Liver (tissue), 8 donors: ENCODE measurements at regions not wholly inside any gene's neighbourhood (a gene's known extent, or its start where the extent isn't known, plus 50 kb on each side); places are given as distances from the start of the nearest gene placed in this dataset.

Experiments
- DNase-seq: peaks from one replicate; pipeline ENCODE4 v3.0.0-alpha.2; 2017; ENCODE audit warnings: low spot score
- H3K27ac ChIP-seq, 2 donors: one replicate each; pipeline ENCODE4 v1.7.0; 2013; ENCODE audit warnings: inconsistent platforms in 2 of 2, low read length in 2 of 2, control low read depth in 1 of 2, low read depth in 1 of 2, mild to moderate bottlenecking in 1 of 2
- H3K27me3 ChIP-seq, 4 donors: one replicate each; pipeline versions ENCODE4 v1.6.1 to v1.7.0; 2013; ENCODE audit warnings: low read length in 3 of 4, inconsistent platforms in 1 of 4, mild to moderate bottlenecking in 1 of 4, moderate library complexity in 1 of 4; ENCODE audit not compliant: control insufficient read depth in 4 of 4, insufficient read depth in 4 of 4
- H3K36me3 ChIP-seq, 4 donors: one replicate each; pipeline versions ENCODE4 v1.6.1 to v1.7.0; 2013; ENCODE audit warnings: low read length in 3 of 4, mild to moderate bottlenecking in 3 of 4, low read depth in 1 of 4, moderate library complexity in 1 of 4; ENCODE audit not compliant: control insufficient read depth in 4 of 4, insufficient read depth in 3 of 4
- H3K4me1 ChIP-seq, 4 donors: one replicate each; pipeline versions ENCODE4 v1.6.1 to v1.7.0; 2013; ENCODE audit warnings: low read length in 3 of 4, mild to moderate bottlenecking in 3 of 4, moderate library complexity in 1 of 4; ENCODE audit not compliant: control insufficient read depth in 4 of 4, insufficient read depth in 4 of 4
- H3K4me3 ChIP-seq, 3 donors: one replicate each; pipeline versions ENCODE4 v1.6.1 to v1.7.0; 2013; ENCODE audit warnings: low read length in 3 of 3, control low read depth in 1 of 3, low read depth in 1 of 3, mild to moderate bottlenecking in 1 of 3
- H3K9ac ChIP-seq, 2 donors: one replicate each; pipeline ENCODE4 v1.7.0; 2013; ENCODE audit warnings: low read length in 2 of 2, mild to moderate bottlenecking in 2 of 2, moderate library complexity in 2 of 2, control low read depth in 1 of 2, low read depth in 1 of 2
- H3K9me3 ChIP-seq, 4 donors: one replicate each; pipeline versions ENCODE4 v1.6.1 to v1.7.0; 2013; ENCODE audit warnings: low read length in 3 of 4; ENCODE audit not compliant: control insufficient read depth in 4 of 4
- EGR1 ChIP-seq, 2 donors: IDR thresholded peaks; 2 replicates each; pipeline ENCODE4 v1.6.1; 2016 to 2018; ENCODE audit warnings: antibody characterized with exemption in 2 of 2, low read depth in 2 of 2
- FOXA1 ChIP-seq: IDR thresholded peaks from 2 replicates; pipeline ENCODE4 v1.6.1; 2016; ENCODE audit warnings: antibody characterized with exemption
- FOXA2 ChIP-seq: IDR thresholded peaks from 2 replicates; pipeline ENCODE4 v1.6.1; 2016; ENCODE audit warnings: antibody characterized with exemption
- GABPA ChIP-seq, 2 donors: IDR thresholded peaks in 1 of 2; conservative IDR thresholded peaks in 1 of 2; 2 replicates each; pipeline ENCODE4 v1.6.1; 2016; ENCODE audit warnings: antibody characterized with exemption in 2 of 2, mild to moderate bottlenecking in 1 of 2, moderate library complexity in 1 of 2
- HNF4A ChIP-seq, 2 donors: conservative IDR thresholded peaks; 2 replicates each; pipeline ENCODE4 v1.6.1; 2016; ENCODE audit warnings: antibody characterized with exemption in 2 of 2, mild to moderate bottlenecking in 2 of 2
- HNF4G ChIP-seq: IDR thresholded peaks from 2 replicates; pipeline ENCODE4 v1.6.1; 2016; ENCODE audit warnings: antibody characterized with exemption
- JUND ChIP-seq, 2 donors: IDR thresholded peaks; 2 replicates each; pipeline ENCODE4 v1.6.1; 2016; ENCODE audit warnings: antibody characterized with exemption in 2 of 2
- NR2F2 ChIP-seq: IDR thresholded peaks from 2 replicates; pipeline ENCODE4 v1.6.1; 2016; ENCODE audit warnings: antibody characterized with exemption
- RAD21 ChIP-seq, 2 donors: IDR thresholded peaks; 2 replicates each; pipeline ENCODE4 v1.6.1; 2016; ENCODE audit warnings: antibody characterized with exemption in 2 of 2, mild to moderate bottlenecking in 2 of 2
- RXRA ChIP-seq, 2 donors: IDR thresholded peaks; 2 replicates each; pipeline ENCODE4 v1.6.1; 2017 to 2018; ENCODE audit warnings: antibody characterized with exemption in 2 of 2, mild to moderate bottlenecking in 1 of 2
- TAF1 ChIP-seq: conservative IDR thresholded peaks from 2 replicates; pipeline ENCODE4 v1.6.1; 2016; ENCODE audit warnings: antibody characterized with exemption, mild to moderate bottlenecking
- YY1 ChIP-seq: IDR thresholded peaks from 2 replicates; pipeline ENCODE4 v1.6.1; 2016; ENCODE audit warnings: antibody characterized with exemption, mild to moderate bottlenecking
- WGBS: extraction: QIAGEN DNeasy Blood & Tissue Kit; methylation state at CpG from one replicate; pipeline ENCODE4 v1.1.7; 2013; 5-methylcytosine and 5-hydroxymethylcytosine counted together
- TF ChIP-seq, protein P1 (sequence below): IDR thresholded peaks from 2 replicates; pipeline ENCODE4 v1.6.1; 2016; ENCODE audit warnings: antibody characterized with exemption
- TF ChIP-seq, protein P2 (sequence below): fragments of 150-350 bp; IDR thresholded peaks from 2 replicates; pipeline ENCODE4 v1.5.1; 2017; ENCODE audit warnings: improper control_type of control experiment, low read depth, low read length; ENCODE audit not compliant: missing input control
- TF ChIP-seq, protein P3 (sequence below): IDR thresholded peaks from 2 replicates; pipeline ENCODE4 v1.6.1; 2016; ENCODE audit warnings: antibody characterized with exemption
- TF ChIP-seq, protein P4 (sequence below): IDR thresholded peaks from 2 replicates; pipeline ENCODE4 v1.6.1; 2016; ENCODE audit warnings: antibody characterized with exemption
- TF ChIP-seq, protein P5 (sequence below): IDR thresholded peaks from 2 replicates; pipeline ENCODE4 v1.6.1; 2016; ENCODE audit warnings: antibody characterized with exemption, mild to moderate bottlenecking
- donor health status: healthy.
- donor health status: healthy.
- donor health status: healthy.
- donor health status: healthy.
- donor health status: healthy.

DNA sequence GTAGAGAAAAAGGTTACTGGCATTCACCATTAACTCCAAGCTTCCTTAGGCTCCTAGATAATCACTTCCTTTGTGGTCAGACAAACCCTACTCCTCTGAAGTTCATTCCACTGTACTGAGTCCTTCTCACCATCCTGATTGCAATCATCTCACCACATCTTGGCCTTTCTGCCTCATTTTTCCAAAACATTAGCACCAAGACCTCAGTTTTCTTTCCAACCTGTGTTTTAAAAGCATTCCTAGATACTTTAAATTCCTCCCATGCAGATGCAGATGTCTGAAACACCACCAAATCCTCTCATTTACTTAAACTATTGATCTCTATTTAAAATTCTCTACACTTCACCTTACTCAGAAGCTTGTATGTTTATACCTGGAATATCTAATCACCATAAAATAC, 961.3 kb upstream of the CTNND2 start:
- Histone ChIP-seq H3K4me1 (no peaks in the 10 kb centered on the region), H3K9ac (no peak overlapping the region), H3K9me3 (no peaks in the 10 kb centered on the region), H3K36me3 (no peaks in the 10 kb centered on the region), H3K4me3 (no peak overlapping the region), H3K27me3 (no peaks in the 10 kb centered on the region), H3K27ac (no peak overlapping the region)
- TF ChIP-seq EGR1 (IDR thresholded peaks at IDR 0.05; ENCODE audit: low read depth in 2 of 2) (no peak), JUND (IDR thresholded peaks at IDR 0.05) (no peak), FOXA1 (no peak), NR2F2 (no peak)
- TF ChIP-seq, protein P1, sequence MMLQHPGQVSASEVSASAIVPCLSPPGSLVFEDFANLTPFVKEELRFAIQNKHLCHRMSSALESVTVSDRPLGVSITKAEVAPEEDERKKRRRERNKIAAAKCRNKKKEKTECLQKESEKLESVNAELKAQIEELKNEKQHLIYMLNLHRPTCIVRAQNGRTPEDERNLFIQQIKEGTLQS, result no peak
- TF ChIP-seq, protein P2, sequence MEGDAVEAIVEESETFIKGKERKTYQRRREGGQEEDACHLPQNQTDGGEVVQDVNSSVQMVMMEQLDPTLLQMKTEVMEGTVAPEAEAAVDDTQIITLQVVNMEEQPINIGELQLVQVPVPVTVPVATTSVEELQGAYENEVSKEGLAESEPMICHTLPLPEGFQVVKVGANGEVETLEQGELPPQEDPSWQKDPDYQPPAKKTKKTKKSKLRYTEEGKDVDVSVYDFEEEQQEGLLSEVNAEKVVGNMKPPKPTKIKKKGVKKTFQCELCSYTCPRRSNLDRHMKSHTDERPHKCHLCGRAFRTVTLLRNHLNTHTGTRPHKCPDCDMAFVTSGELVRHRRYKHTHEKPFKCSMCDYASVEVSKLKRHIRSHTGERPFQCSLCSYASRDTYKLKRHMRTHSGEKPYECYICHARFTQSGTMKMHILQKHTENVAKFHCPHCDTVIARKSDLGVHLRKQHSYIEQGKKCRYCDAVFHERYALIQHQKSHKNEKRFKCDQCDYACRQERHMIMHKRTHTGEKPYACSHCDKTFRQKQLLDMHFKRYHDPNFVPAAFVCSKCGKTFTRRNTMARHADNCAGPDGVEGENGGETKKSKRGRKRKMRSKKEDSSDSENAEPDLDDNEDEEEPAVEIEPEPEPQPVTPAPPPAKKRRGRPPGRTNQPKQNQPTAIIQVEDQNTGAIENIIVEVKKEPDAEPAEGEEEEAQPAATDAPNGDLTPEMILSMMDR, result no peak
- TF ChIP-seq, protein P3, sequence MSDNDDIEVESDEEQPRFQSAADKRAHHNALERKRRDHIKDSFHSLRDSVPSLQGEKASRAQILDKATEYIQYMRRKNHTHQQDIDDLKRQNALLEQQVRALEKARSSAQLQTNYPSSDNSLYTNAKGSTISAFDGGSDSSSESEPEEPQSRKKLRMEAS, result no peak
- TF ChIP-seq, protein P4, sequence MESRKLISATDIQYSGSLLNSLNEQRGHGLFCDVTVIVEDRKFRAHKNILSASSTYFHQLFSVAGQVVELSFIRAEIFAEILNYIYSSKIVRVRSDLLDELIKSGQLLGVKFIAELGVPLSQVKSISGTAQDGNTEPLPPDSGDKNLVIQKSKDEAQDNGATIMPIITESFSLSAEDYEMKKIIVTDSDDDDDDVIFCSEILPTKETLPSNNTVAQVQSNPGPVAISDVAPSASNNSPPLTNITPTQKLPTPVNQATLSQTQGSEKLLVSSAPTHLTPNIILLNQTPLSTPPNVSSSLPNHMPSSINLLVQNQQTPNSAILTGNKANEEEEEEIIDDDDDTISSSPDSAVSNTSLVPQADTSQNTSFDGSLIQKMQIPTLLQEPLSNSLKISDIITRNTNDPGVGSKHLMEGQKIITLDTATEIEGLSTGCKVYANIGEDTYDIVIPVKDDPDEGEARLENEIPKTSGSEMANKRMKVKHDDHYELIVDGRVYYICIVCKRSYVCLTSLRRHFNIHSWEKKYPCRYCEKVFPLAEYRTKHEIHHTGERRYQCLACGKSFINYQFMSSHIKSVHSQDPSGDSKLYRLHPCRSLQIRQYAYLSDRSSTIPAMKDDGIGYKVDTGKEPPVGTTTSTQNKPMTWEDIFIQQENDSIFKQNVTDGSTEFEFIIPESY, result no peak
- DNase-seq, result no peak

DNA sequence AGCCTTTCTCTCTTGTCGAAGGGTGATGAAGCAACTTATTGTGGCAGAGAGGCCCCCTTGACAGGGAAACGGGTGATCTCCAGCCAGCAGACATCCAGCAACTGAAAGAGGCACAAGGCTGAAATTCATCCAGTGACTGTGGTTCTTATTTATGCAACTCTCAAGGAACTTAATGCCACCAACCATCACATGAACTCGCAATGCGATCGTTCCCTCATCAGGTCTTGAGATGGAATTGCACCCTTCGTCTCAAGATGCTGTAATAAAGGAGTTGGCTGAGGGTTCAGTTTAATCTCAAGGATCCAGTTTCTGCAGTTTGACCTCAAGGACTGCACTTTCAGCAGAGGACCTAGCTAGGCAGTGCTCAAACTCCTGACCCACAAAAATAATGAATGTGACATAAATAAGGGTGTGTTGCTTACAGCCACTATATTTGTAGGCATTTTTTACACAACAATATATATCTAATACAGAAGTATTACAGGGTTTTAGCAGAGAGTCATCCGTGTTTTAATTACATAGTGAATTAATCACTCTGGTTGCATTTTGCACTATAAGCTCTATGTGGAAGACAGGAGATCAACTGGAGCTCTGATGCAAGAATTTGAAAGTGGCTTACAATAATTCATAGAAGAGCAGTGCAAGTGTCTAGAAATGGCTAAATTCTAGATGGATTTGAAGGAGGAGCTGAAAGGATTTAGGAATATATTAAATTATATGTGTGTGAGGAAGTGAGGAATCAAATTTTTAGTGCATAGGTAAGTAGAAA, 957.8 kb upstream of the CTNND2 start:
- Histone ChIP-seq H3K27me3 (no peaks in the 10 kb centered on the region), H3K27ac (no peak overlapping the region), H3K9ac (no peak overlapping the region), H3K4me1 (no peaks in the 10 kb centered on the region), H3K4me3 (no peak overlapping the region), H3K36me3 (no peaks in the 10 kb centered on the region), H3K9me3 (no peaks in the 10 kb centered on the region)
- no peak for DNase-seq
- TF ChIP-seq NR2F2 (no peak), HNF4G (no peak), TAF1 (no peak), FOXA1 (no peak), FOXA2 (no peak), JUND (IDR thresholded peaks at IDR 0.05) (no peak), YY1 (no peak), GABPA (IDR thresholded peaks at IDR 0.05 in 1 of 2, conservative IDR thresholded peaks at IDR 0.05 in 1 of 2) (no peak), RXRA (IDR thresholded peaks at IDR 0.05) (no peak), RAD21 (IDR thresholded peaks at IDR 0.05) (no peak), EGR1 (IDR thresholded peaks at IDR 0.05; ENCODE audit: low read depth in 2 of 2) (no peak), HNF4A (conservative IDR thresholded peaks at IDR 0.05) (no peak)
- TF ChIP-seq, protein P5, sequence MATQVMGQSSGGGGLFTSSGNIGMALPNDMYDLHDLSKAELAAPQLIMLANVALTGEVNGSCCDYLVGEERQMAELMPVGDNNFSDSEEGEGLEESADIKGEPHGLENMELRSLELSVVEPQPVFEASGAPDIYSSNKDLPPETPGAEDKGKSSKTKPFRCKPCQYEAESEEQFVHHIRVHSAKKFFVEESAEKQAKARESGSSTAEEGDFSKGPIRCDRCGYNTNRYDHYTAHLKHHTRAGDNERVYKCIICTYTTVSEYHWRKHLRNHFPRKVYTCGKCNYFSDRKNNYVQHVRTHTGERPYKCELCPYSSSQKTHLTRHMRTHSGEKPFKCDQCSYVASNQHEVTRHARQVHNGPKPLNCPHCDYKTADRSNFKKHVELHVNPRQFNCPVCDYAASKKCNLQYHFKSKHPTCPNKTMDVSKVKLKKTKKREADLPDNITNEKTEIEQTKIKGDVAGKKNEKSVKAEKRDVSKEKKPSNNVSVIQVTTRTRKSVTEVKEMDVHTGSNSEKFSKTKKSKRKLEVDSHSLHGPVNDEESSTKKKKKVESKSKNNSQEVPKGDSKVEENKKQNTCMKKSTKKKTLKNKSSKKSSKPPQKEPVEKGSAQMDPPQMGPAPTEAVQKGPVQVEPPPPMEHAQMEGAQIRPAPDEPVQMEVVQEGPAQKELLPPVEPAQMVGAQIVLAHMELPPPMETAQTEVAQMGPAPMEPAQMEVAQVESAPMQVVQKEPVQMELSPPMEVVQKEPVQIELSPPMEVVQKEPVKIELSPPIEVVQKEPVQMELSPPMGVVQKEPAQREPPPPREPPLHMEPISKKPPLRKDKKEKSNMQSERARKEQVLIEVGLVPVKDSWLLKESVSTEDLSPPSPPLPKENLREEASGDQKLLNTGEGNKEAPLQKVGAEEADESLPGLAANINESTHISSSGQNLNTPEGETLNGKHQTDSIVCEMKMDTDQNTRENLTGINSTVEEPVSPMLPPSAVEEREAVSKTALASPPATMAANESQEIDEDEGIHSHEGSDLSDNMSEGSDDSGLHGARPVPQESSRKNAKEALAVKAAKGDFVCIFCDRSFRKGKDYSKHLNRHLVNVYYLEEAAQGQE, result no peak
- TF ChIP-seq, protein P3, result no peak
- TF ChIP-seq, protein P4, result no peak
- TF ChIP-seq, protein P2, result no peak
- WGBS, result 77% methylated on average over 7 of the region's 7 CpGs
